K562 (cell line): ENCODE measurements at regions not wholly inside any gene's neighbourhood (a gene's known extent, or its start where the extent isn't known, plus 50 kb on each side); places are given as distances from the start of the nearest gene placed in this dataset.

Source experiments
- ATAC-seq: fragments of 200-7000 bp; cut with Tn5 transposase; 3 replicates; pipeline ENCODE4 v1.9.1; 2020; ENCODE audit warnings: moderate library complexity
- BruUV-seq: library from RNA; stranded (reverse); fragments of 400-500 nt; replicated peaks from 2 replicates; lab custom pipeline; 2021; lab: Mats Ljungman, UMichigan
- CTCF ChIA-PET: fragments of 300-600 bp; formaldehyde crosslinking; extraction: SDS; loops from one replicate; lab custom pipeline; 2021; ENCODE audit warnings: low intra/inter-chr PET ratio; lab: Yijun Ruan, JAX
- POLR2A ChIA-PET: fragments of 300-600, 350-650 bp; sonication (Branson Sonifier 250); formaldehyde crosslinking; extraction: SDS; loops from one replicate; lab custom pipeline; 2021; ENCODE audit warnings: antibody characterized with exemption, inconsistent platforms; lab: Yijun Ruan, JAX
- DNase-seq, 4 experiments: peaks; one replicate each; pipeline versions ENCODE4 v3.0.0 to v3.0.0-alpha.2; 2011 to 2018; ENCODE audit warnings: low spot score in 3 of 4, mixed read lengths in 3 of 4; ENCODE audit errors: extremely low read depth in 1 of 4
- FAIRE-seq: peaks from 2 replicates; lab custom pipeline; 2011; peaks lifted over from hg19 to GRCh38; lab: Jason Lieb, UNC
- H2AFZ ChIP-seq: 2 replicates; pipeline ENCODE4 v1.6.0; 2011; ENCODE audit warnings: low read depth, low read length, control low read depth, inconsistent platforms
- H3K27ac ChIP-seq: fragments of 200-600 bp; 3 replicates; pipeline ENCODE4 v1.8.0; 2011; ENCODE audit warnings: low read depth, mild to moderate bottlenecking, control low read depth, inconsistent platforms, low read length, moderate library complexity, mixed read lengths; ENCODE audit errors: extremely low read depth
- H3K27me3 ChIP-seq, 2 experiments: fragments of 300-600 bp in 1 of 2; 2 replicates in 1 of 2; 3 replicates in 1 of 2; pipeline versions ENCODE4 v1.6.0 to v1.8.0; 2011; ENCODE audit warnings: inconsistent platforms in 2 of 2, low read length in 2 of 2, mild to moderate bottlenecking in 1 of 2, mixed read lengths in 1 of 2, moderate library complexity in 1 of 2; ENCODE audit not compliant: control insufficient read depth in 2 of 2, insufficient read depth in 2 of 2
- H3K36me3 ChIP-seq: fragments of 300-600 bp; 3 replicates; pipeline ENCODE4 v1.8.0; 2011; ENCODE audit warnings: mild to moderate bottlenecking, low read length, inconsistent platforms; ENCODE audit not compliant: control insufficient read depth, insufficient read depth
- H3K4me1 ChIP-seq, 2 experiments: fragments of 200-600 bp in 1 of 2; replicated peaks in 1 of 2; 2 replicates in 1 of 2; 3 replicates in 1 of 2; pipeline versions ENCODE4 v1.5.1 to v1.8.0; 2011; ENCODE audit warnings: inconsistent platforms in 2 of 2, low read length in 2 of 2, mild to moderate bottlenecking in 1 of 2, mixed read lengths in 1 of 2, moderate library complexity in 1 of 2; ENCODE audit not compliant: control insufficient read depth in 2 of 2, insufficient read depth in 2 of 2
- H3K4me2 ChIP-seq: 2 replicates; pipeline ENCODE4 v1.6.1; 2011; ENCODE audit warnings: low read length, control low read depth, inconsistent platforms, mixed read lengths; ENCODE audit not compliant: insufficient read depth
- H3K4me3 ChIP-seq: fragments of 200-600 bp; sonication (generic), shearing (Covaris generic); 2 replicates; pipeline ENCODE4 v1.5.1; 2016; ENCODE audit warnings: control low read depth, inconsistent platforms
- H3K79me2 ChIP-seq: fragments of 200-600 bp; 3 replicates; pipeline ENCODE4 v1.8.0; 2011; ENCODE audit warnings: low read length, inconsistent platforms; ENCODE audit not compliant: control insufficient read depth, insufficient read depth
- H3K9ac ChIP-seq, 2 experiments: 2 replicates each; pipeline versions ENCODE4 v1.6.0 to v1.6.1; 2011; ENCODE audit warnings: low read depth in 2 of 2, low read length in 2 of 2, control low read depth in 1 of 2, inconsistent platforms in 1 of 2, mild to moderate bottlenecking in 1 of 2, mixed read lengths in 1 of 2; ENCODE audit not compliant: insufficient read depth in 1 of 2
- H3K9me1 ChIP-seq: one replicate; pipeline ENCODE4 v1.6.0; 2011; ENCODE audit warnings: inconsistent platforms, mild to moderate bottlenecking, low read length, moderate library complexity; ENCODE audit not compliant: control insufficient read depth, insufficient read depth
- H3K9me3 ChIP-seq: replicated peaks from 2 replicates; pipeline ENCODE4 v1.5.1; 2011; ENCODE audit warnings: low read depth, low read length, inconsistent platforms; ENCODE audit not compliant: control insufficient read depth, insufficient read depth
- H4K20me1 ChIP-seq: replicated peaks from 2 replicates; pipeline ENCODE4 v1.6.1; 2011; ENCODE audit warnings: low read length, inconsistent platforms, mixed read lengths; ENCODE audit not compliant: control insufficient read depth, insufficient read depth
- ARID1B ChIP-seq: fragments of 450-650 bp; IDR thresholded peaks from 2 replicates; pipeline ENCODE4 v1.6.1; 2016; ENCODE audit warnings: antibody characterized with exemption, mild to moderate bottlenecking, inconsistent platforms
- GATA2 ChIP-seq: sonication (generic); formaldehyde crosslinking; IDR thresholded peaks from 2 replicates; pipeline ENCODE4 v1.4.0; 2020; ENCODE audit warnings: mild to moderate bottlenecking, missing genetic modification reagents
- HIVEP1 ChIP-seq: fragments of 250-450 bp; sonication (Bioruptor Pico); IDR thresholded peaks from 2 replicates; pipeline ENCODE4 v1.4.0; 2020; ENCODE audit warnings: mild to moderate bottlenecking
- HMGN3 ChIP-seq: IDR thresholded peaks from 2 replicates; pipeline ENCODE4 v1.6.1; 2011; ENCODE audit warnings: borderline replicate concordance, low read depth, mild to moderate bottlenecking, mixed read lengths, low read length; ENCODE audit not compliant: insufficient read length; ENCODE audit errors: extremely low read depth
- MLX ChIP-seq, 2 experiments: fragments of 450-650 bp in 1 of 2; sonication (generic) in 1 of 2; formaldehyde crosslinking; conservative IDR thresholded peaks; 2 replicates each; pipeline versions ENCODE4 v1.4.0 to v1.8.1; 2020 to 2022; ENCODE audit warnings: mild to moderate bottlenecking in 1 of 2, missing genetic modification reagents in 1 of 2
- PHB ChIP-seq: fragments of 250-450 bp; sonication (Bioruptor Pico); IDR thresholded peaks from 2 replicates; pipeline ENCODE4 v1.5.0; 2021
- TGIF2 ChIP-seq: sonication (generic); formaldehyde crosslinking; IDR thresholded peaks from 2 replicates; pipeline ENCODE4 v1.8.1; 2022; ENCODE audit warnings: mild to moderate bottlenecking, missing genetic modification reagents, moderate library complexity
- WGBS: fragments of 100-300 bp; shearing (Covaris generic); methylation state at CpG from one replicate; pipeline ENCODE4 v1.1.6; 2016; ENCODE audit warnings: low coverage, mixed read lengths; ENCODE audit not compliant: insufficient coverage; ENCODE audit errors: missing lambda C conversion rate; 5-methylcytosine and 5-hydroxymethylcytosine counted together
- in situ Hi-C: fragments of 300-500 bp; cut with MboI; formaldehyde crosslinking; loops from 4 replicates; pipeline ENCODE4 v1.15.0; 2018; ENCODE audit warnings: inconsistent platforms, mixed read lengths
- intact Hi-C: fragments of 100-400 bp; cut with micrococcal nuclease; formaldehyde crosslinking; loops from 2 replicates; pipeline ENCODE4 v1.14.2; 2022

DNA sequence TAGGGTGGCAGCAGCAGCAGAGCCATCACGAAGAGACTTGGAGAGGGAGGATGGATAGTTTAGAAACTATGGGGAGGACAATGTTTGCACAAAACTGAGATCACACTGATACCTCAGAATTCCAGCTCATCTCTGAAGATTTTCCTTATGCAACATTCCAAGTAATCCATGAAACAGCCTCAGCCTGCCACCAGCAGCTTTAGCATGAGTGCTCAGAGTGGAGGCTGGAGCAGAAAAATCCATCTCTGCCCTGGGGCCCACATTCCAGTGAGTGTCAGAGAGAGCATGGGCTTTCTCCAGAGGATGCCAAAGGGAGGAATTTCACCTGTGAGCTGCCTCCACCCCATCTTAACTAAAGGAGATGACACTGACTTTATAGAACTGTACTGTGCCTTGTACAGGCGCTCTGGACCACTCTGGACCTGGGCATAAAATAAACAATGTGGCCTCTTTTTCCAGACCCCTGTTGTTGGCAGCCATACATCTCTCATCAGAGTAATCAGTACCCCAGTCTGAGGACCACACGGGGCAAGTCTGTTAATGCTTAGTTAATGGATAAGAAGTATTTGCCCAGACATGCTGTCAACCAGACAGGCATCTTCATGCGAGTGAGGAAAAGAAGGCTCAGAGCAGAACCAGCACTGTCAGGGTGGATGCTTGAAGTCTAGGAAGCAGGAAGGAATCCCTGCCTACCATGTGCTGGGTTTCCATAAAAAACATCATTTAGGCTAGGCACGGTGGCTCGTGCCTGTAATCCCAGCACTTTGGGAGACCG, 440.9 kb downstream of the ENC1 start (continued):
- TF ChIP-seq MLX (CRISPR knock-in tag; conservative IDR thresholded peaks at IDR 0.05) (no peak), ARID1B (no peak)
- TF ChIP-seq, all 486 proteins: peak for 0

- no peak overlapping the region for H2AFZ ChIP-seq
- no peak overlapping the region for H3K27ac ChIP-seq
- H3K9me3 ChIP-seq, result no peaks in the 10 kb centered on the region
- intact Hi-C loops, result no loop called here
- no peaks in the 10 kb centered on the region for H3K9me1 ChIP-seq
- no peaks in the 10 kb centered on the region for H3K36me3 ChIP-seq
- no peaks in the 10 kb centered on the region; a peak in 1 of 5 replicates for H3K27me3 ChIP-seq
- DNase-seq, result no peak
- no peaks in the 10 kb centered on the region for H3K4me1 ChIP-seq
- 0% methylated on average over 2 of the region's 2 CpGs for WGBS
- no peak for FAIRE-seq
- POLR2A ChIA-PET, result interaction anchor here (0.6 kb wide), 1 partner anchor 27 kb away, joined by 3 read pairs; no protein-coding TSS in a partner anchor
- H3K9ac ChIP-seq, result no peak overlapping the region
- in situ Hi-C loops, result no loop called here
- no peaks in the 10 kb centered on the region for H3K79me2 ChIP-seq
- H4K20me1 ChIP-seq, result no peaks in the 10 kb centered on the region
- TF ChIP-seq HMGN3 (no peak), GATA2 (no peak), HIVEP1 (CRISPR knock-in tag) (no peak), TGIF2 (CRISPR knock-in tag) (no peak), PHB (no peak)
- no peak for ATAC-seq
- no TSS peak for BruUV-seq
- H3K4me2 ChIP-seq, result no peak overlapping the region
- H3K4me3 ChIP-seq, result no peak overlapping the region
- CTCF ChIA-PET, result no interaction called here
These were observed 441.5 kb downstream of the ENC1 start for GRCh38 chr5:74199005-74199404.
